Skeletal muscle cell (primary cell): ENCODE measurements at regions not wholly inside any gene's neighbourhood (a gene's known extent, or its start where the extent isn't known, plus 50 kb on each side); places are given as distances from the start of the nearest gene placed in this dataset.
A peak's percentile ranks its signal among the peaks of the same experiment; 100 is the strongest.
"Not testable (repeated sequence)": the region's sequence is repeated elsewhere in the genome, so short reads cannot be mapped to it uniquely, and the experiment has no call there.

ENCODE experiments used
- DNase-seq: peaks from one replicate; pipeline ENCODE4 v3.0.0-alpha.2; 2010; ENCODE audit warnings: low read depth
- H3K4me3 ChIP-seq: 2 replicates; pipeline ENCODE4 v1.5.1; 2011; ENCODE audit warnings: low read depth, mild to moderate bottlenecking, control low read depth, low read length, moderate library complexity

DNA sequence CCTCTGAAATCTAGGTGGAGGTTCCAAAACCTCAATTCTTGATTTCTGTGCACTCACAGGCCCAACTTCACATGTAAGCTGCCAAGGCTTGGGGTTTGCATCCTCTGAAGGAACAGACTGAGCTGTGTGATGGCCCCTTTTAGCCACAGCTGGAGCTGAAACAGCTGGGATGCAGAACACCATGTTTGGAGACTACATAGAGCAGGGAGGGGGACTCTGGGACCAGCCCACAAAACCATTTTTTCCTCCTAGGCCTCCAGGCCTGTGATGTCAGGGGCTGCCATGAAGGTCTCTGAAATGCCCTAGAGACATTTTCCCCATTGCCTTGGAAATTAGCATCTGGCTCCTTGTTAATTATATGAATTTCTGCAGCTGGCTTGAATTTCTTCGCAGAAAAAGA is 1025.9 kb upstream of the NOVA1 start:
- no peak for DNase-seq
- H3K4me3 ChIP-seq: no peak overlapping the region

DNA sequence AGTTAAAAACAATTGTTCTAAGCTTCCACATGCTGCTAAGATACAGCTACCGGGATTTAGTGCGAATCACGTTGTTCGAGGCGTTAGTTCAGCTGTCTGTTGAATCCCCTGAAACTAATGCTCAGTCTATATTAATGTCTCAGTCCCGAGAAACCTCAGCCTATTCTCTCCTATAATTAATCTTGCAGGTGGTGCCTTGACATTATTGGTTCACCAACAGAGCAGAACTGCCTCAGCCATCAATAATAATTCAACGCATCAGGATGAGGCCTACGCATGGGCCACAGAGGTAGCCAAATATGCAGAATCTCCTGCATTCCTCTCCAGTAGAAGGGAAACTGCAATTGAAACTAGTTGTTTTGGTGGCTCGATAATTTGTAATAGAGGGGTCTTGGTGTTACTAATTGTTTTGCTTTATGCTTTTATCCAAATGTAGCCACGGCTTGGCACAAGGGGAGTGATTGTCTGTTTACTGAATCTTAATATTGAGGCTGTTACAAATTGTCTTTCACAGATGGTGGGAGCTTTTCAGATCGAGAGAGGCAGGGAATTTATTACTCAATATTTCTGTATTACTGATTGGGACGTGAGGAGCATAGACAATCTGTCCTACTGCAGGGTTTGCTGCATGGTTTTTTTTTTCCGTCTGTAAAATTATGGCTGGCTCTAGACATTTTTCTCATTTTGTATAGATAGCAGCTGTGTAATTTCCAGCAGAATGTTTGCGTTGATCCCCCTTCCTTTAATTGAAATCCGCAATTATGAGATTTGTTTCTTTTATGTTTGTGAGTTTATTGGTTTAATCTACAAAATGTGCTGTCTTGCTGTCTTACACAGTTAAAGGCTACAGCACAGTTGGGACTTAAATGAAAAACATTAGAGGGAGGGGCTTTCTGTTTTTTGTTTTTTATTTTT is 1036.5 kb upstream of the NOVA1 start:
- H3K4me3 ChIP-seq: no peak overlapping the region
- no peak for DNase-seq

DNA sequence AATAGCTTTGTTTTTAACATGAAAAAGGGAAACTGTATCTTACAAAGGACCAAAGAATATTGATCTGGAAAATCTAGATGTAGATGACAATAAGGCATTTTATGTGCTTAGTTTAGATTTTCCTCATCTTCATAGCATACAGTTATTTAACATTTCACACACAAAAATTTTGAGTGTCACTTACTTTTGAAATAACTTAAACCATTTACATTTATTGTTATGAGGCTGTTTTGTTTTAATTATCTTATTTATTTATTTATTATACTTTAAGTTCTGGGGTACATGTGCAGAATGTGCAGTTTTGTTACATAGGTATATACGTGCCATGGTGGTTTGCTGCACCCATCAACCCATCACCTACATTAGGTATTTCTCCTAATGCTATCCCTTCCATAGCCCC is 1042.9 kb upstream of the NOVA1 start:
- not testable (repeated sequence) for H3K4me3 ChIP-seq, DNase-seq

DNA sequence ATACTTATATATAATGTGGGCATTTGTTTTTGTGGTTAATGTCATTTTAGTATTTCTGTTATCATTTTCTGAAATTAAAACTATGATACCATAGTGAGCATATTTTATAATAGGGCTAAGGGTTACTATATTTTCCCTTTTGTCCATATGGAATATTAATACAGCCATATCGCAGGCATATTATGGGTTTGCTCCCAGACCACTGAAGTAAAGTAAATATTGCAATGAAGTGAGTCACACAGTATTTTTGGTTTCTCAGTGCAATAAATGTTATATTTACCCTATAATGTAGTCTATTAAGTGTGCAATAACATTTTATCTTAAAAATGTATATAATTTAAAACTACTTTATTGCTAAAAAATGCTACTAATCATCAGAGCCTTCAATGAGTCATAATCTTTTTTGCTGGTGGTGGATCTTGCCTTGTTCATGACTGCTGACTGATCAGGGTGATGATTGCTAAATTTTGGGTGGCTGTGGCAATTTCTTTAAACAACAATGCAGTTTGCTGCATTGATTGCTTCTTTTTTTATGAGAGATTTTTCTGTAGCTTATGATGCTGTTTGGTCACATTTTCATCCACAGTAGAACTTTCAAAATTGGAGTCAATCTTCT is 1044.5 kb upstream of the NOVA1 start:
- no peak for DNase-seq

DNA sequence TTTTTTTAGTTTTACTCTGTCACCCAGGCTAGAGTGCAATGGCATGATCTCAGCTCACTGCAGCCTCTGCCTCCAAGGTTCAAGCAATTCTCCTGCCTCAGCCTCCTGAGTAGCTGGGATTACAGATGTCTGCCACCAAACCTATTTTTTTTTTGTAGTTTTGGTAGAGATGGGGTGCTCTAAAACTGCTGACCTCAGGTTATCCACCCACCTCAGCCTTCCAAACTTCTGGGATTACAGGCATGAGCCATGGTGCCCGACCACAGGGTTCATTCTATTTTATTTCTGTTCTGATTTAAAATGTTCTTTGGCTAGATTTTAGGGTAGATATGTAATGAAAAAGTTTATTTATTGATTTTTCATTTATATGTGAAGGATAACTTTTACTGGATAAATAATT is 1062.8 kb upstream of the NOVA1 start:
- no peak overlapping the region for H3K4me3 ChIP-seq
- DNase-seq: no peak

More for the DNA sequence above, 1044.5 kb upstream of the NOVA1 start:
- no peak overlapping the region for H3K4me3 ChIP-seq

DNA sequence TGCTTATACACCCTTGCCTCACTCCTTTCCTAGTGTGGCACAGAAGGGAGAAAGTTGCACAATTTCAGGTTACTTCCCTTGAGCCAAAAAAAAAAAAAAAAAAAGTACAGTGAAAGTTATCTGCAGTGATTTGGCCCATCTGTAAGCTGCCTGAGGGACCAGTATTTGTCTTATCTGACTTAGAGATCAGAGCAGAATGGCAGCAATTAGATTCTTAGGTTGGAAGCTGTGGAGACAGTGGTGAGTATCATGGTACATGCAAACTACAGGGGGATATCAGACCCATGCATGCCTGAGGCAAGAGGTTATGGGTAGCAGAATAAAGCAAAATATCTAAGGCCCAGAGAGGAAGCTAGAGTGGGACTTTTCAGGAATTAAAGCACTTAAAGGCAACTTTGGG is 1070.7 kb upstream of the NOVA1 start:
- DNase-seq: no peak
- H3K4me3 ChIP-seq: no peak overlapping the region

DNA sequence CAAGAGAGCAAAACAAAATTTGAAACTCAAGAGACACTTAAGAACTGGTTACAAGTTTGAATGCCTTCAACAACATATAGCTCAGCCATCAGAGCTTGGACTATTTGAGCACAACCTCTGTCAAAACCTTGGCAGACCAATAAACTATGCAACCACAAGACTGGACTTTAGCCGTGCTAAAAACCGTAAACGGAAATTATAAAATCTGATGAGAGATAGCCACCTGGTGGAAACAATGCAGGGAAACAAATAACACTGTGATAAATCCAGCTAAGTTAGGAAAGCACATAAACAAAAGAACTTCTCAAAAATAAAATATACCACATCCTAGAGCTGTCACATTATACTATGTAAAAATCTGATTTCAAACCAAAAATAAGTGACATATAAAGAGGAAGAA is 1074.2 kb upstream of the NOVA1 start:
- DNase-seq: no peak
- H3K4me3 ChIP-seq: no peak overlapping the region

DNA sequence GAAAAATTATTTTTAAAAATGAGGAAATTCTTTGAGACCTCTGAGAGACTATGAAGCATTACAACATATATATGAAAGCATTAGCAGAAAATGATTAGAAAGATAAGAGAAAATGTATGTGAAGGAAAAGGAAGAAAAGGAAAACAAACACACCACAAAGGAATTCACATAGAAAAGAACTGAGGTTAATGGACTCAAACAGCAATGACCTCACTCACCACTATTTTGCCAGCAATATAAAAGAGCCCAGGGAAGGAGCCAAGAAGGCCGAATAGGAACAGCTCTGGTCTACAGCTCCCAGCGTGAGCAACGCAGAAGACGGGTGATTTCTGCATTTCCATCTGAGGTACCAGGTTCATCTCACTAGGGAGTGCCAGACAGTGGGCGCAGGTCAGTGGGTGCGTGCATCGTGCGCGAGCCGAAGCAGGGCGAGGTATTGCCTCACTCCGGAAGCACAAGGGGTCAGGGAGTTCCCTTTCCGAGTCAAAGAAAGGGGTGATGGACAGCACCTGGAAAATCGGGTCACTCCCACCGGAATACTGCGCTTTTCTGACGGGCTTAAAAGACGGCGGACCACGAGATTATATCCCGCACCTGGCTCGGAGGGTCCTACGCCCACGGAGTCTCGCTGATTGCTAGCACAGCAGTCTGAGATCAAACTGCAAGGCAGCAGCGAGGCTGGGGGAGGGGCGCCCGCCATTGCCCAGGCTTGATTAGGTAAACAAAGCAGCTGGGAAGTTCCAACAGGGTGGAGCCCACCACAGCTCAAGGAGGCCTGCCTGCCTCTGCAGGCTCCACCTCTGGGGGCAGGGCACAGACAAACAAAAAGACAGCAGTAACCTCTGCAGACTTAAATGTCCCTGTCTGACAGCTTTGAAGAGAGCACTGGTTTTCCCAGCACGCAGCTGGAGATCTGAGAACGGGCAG is 1075.2 kb upstream of the NOVA1 start:
- not testable (repeated sequence) for H3K4me3 ChIP-seq, DNase-seq

DNA sequence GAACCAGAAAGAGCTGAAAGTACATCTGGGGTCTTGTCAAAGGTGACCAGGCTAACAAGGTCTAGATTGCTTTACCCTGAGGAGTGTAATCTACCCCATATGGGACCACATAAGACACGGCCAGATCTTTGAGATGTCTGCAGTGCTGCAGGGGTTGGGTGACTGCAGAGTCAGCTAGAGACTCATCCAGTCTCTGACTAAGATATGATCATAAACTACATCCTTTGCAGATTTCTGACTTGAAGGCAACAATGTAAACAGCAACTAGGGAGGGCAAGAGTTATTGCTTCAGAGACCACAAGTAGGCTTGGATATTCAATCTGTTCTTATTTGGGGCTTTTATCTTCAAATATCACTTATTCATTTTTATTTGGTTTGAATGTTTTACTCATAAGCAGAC is 1080.5 kb upstream of the FOXG1 start:
- DNase-seq: peak; percentile 5
- H3K4me3 ChIP-seq: no peak overlapping the region

DNA sequence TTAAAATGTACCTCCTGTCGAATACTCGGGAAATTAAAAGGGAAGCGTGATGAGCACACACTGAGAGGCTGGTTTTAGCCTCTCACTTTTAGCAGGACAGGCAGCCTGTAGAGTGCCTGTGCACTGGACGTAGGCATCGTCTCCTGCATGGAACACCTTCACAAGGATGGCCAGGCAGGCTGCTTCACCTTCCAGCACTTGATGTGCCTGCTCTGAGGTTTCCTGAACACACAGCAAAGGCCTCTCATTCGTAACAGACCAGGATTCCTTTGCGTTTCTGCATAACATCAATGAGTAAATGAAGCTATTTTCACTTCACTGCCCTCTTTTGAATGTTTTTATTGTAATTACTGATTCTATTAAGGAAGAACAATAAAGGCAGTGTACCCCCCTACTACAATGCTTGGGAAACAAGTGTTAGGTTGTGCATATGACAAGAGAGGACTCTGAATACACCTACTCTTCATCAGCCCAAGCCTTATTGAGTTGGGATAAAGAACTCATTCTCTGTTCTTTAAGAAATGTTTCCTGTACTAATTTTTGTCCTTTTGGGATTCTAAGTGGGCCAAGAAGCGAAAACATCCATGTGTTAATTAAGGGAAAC is 1077.6 kb upstream of the FOXG1 start:
- DNase-seq: no peak
- no peak overlapping the region for H3K4me3 ChIP-seq

DNA sequence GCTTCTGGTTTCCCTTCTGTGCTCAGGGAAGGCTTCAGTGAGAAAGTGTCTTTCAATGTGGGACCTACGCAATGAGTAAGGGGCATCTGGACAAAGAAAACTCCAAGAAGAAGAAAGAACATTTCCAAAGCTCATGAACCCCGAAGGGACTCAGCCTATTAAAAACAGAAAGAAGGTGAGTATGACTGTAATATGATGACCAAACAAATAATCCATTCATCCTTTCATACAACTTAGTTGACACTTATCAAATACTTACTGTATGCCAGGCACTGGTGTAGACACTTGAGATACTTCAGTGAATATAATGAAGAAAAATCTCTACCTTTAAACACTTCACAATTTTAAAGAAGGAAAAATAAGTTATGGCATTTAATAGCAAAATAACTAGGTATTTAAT is 1054.2 kb upstream of the FOXG1 start:
- no peak overlapping the region for H3K4me3 ChIP-seq
- DNase-seq: no peak

DNA sequence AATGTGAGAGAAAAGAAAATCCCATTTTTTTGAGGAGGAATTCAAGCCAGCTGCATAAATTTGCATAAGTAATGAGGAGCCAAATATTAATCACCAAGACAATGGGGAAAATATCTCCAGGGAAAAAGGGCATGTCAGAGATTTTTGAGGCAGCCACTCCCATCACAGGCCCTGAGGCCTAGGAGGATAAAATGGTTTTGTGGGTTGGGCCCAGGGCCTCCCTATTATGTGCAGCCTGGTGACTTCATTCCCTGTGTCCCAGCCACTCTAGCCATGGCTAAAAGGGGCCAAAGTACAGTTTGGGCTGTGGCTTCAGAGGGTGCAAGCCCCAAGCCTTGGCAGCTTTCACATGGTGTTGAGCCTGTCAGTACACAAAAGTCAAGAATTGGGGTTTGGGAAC is 1051.0 kb upstream of the FOXG1 start:
- DNase-seq: no peak
- no peak overlapping the region for H3K4me3 ChIP-seq

DNA sequence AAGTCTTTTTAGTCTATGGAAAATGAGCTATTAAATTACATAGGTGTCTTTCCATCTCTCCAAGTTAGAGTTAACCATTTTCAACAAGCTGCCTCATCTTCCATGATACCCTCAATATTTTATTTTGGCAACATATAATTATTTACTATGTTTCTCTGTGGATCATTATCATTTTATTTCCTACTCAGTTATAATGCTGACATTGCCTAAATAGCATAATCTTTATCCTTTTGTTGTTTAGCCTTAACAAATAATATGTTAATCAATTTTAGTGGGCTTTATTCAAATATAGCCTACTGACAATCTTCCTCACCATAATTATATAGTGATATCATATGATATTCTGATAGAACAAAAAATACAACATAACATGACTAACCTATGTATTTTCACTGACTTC is 1044.8 kb upstream of the FOXG1 start:
- H3K4me3 ChIP-seq: no peak overlapping the region
- DNase-seq: no peak

DNA sequence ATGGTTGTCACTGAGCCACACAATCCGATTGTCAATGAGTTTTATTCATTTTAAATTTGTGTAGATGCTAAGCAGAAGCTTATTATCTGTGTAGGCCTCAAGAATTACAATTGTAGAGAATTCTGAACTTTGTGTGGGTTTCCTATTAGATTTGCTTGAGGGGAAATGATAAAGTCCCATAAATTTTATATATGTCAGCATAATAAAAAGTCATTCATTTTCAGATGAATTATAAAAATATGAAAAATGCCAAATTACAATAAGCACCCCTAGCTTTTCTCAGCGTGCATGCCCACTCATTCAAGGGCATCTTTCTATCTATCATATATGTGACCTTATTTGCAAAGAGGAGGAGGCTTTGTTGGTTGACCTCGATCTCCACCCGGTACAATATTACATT is 1041.1 kb upstream of the FOXG1 start:
- DNase-seq: no peak
- no peak overlapping the region for H3K4me3 ChIP-seq

DNA sequence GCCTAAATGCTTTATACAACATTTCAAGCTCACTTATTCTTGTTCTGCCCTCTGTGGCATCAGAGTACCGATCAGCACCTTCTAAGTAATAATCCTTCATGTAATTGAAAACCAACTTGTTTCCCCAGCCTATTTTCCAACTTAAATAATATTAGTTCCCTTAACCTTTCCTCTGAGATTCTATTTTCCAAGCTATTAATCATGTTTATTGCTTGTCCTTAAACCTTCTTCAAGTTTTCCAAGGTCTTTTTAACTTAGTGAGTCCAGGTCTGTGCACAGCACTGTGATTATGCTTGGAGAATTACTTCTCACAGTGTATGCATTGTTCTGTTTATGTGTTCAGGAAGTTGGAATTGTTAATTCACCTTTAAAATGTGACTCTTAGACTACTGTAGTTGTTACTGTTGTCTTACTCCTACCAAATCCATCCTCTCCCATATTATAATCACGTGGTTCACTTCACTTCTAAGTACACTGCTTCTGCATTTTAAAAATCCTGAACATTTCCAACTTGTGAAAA is 1039.3 kb upstream of the FOXG1 start:
- H3K4me3 ChIP-seq: no peak overlapping the region
- no peak for DNase-seq

DNA sequence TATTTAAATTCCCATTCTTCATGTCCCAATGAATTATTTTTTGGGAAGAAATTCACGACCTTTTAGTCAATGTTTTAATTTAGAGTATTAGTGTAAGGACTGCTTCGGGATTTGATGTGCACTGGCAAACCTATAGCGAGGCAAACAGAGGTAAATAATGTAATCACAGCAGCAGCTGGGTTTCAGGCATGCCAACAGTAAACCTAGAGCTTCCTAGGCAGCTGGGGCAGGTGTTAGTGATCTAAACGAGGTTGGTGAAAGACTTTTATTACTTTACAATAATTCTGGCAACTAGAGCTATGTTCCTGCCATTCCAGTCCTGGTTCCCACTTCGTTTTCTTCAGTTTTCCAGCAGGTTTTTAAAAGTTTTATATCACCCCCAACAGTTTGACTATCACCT is 1036.4 kb upstream of the FOXG1 start:
- DNase-seq: no peak
- H3K4me3 ChIP-seq: no peak overlapping the region

DNA sequence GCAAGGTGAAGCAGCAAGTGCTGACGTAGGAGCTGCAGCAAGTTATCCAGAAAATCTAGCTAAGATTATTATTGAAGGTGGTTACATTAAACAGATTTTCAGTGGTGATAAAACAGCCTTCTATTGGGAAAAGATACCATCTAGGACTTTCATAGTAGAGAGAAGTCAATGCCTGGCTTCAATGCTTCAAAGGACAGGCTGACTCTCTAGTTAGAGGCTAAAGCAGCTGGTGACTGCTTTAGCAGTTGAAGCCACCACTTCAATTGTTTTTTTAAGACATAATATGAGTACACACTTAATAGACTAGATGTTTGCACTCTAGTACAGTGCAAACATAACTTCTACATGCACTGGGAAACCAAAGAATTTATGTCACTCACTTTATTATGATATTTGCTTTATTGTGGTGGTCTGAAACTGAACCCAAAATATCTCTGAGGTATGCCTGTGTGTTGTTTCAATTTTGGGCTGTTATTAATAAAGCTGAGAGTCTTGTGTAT is 1026.9 kb upstream of the FOXG1 start:
- no peak for DNase-seq
- H3K4me3 ChIP-seq: no peak overlapping the region

DNA sequence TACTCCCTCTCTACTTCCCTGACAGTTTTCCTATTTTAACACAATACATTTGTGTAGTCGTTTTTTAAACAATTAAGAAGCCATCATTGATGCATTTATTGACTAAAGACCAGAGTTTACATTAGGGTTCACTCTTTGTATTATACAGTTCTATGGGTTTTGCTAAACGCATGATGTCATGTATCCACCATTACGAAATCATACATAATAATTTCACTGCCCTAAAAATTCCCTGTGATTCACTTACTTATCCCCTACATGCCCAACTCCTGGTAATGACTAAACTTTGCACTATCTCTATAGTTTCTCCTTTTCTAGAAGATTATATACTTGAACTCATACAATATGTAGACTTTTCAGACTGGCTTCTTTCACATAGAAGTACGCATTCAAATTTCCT is 1016.5 kb upstream of the FOXG1 start:
- no peak overlapping the region for H3K4me3 ChIP-seq
- DNase-seq: no peak

DNA sequence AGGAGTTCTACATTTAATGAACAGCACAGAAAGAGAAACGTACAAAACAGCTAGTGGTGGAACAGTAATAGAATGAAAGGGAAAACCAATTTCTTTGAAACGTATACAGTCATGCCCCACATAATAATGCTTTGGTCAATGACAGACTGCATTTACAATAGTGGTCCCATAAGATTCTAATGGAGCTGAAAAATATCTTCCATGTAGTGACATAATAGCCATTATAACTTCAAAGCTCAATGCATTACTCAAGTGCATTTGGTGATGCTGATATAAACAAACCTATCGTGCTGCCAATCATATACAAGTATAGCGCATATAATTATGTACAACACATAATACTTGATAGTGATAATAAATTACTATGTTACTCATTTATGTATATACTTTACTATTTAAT is 1008.9 kb upstream of the FOXG1 start:
- H3K4me3 ChIP-seq, DNase-seq: not testable (repeated sequence)
